ENCODE measurements at regions not wholly inside any gene's neighbourhood (a gene's known extent, or its start where the extent isn't known, plus 50 kb on each side); places are given as distances from the start of the nearest gene placed in this dataset.

GRCh38 chr13:21759463-21759862 is 88.6 kb downstream of the FGF9 start:
- TF ChIP-seq MAFK (IDR thresholded peaks at IDR 0.05; ENCODE audit: low read depth, low read length) (no peak), POLR2A (IDR thresholded peaks at IDR 0.05; ENCODE audit: low read depth, low read length) (no peak)
